Endothelial cell of umbilical vein (primary cell): ENCODE measurements at regions not wholly inside any gene's neighbourhood (a gene's known extent, or its start where the extent isn't known, plus 50 kb on each side); places are given as distances from the start of the nearest gene placed in this dataset.

ENCODE experiments used
- BruUV-seq: library from RNA; stranded (reverse); fragments of 400-500 nt; replicated peaks from 2 replicates; lab custom pipeline; 2021; lab: Mats Ljungman, UMichigan
- CTCF ChIA-PET: fragments of 300-600, 350-600 bp; sonication (Branson Sonifier 250); formaldehyde crosslinking; loops from one replicate; lab custom pipeline; 2021; ENCODE audit warnings: antibody characterized with exemption, inconsistent platforms; lab: Charles Lee
- POLR2A ChIA-PET: fragments of 300-600, 350-600 bp; sonication (Branson Sonifier 250); formaldehyde crosslinking; loops from one replicate; lab custom pipeline; 2021; ENCODE audit warnings: antibody characterized with exemption, inconsistent platforms; lab: Charles Lee
- DNase-seq: peaks from one replicate; pipeline ENCODE4 v3.0.0-alpha.2; 2011; ENCODE audit warnings: low read depth, low spot score
- FAIRE-seq: peaks from 2 replicates; lab custom pipeline; 2011; peaks lifted over from hg19 to GRCh38; lab: Jason Lieb, UNC
- H2AFZ ChIP-seq: 2 replicates; pipeline ENCODE4 v1.6.0; 2012; ENCODE audit warnings: low read depth, low read length, control low read depth, inconsistent platforms
- H3K27ac ChIP-seq: 2 replicates; pipeline ENCODE4 v1.5.1; 2011; ENCODE audit warnings: low read depth, mild to moderate bottlenecking, control low read depth, low read length, moderate library complexity; ENCODE audit not compliant: insufficient read depth
- H3K27me3 ChIP-seq, 2 experiments: 2 replicates each; pipeline versions ENCODE4 v1.6.0 to v1.6.1; 2011; ENCODE audit warnings: low read length in 2 of 2, mixed read lengths in 1 of 2; ENCODE audit not compliant: control insufficient read depth in 2 of 2, insufficient read depth in 2 of 2
- H3K36me3 ChIP-seq, 2 experiments: 2 replicates in 1 of 2; 3 replicates in 1 of 2; pipeline ENCODE4 v1.5.1; 2011; ENCODE audit warnings: low read length in 2 of 2, mild to moderate bottlenecking in 1 of 2, moderate library complexity in 1 of 2; ENCODE audit not compliant: control insufficient read depth in 2 of 2, insufficient read depth in 2 of 2; ENCODE audit errors: extremely low read depth in 1 of 2
- H3K4me1 ChIP-seq: 3 replicates; pipeline ENCODE4 v1.5.1; 2011; ENCODE audit warnings: mild to moderate bottlenecking, low read length; ENCODE audit not compliant: control insufficient read depth, insufficient read depth; ENCODE audit errors: extremely low read depth
- H3K4me2 ChIP-seq: 2 replicates; pipeline ENCODE4 v1.6.1; 2011; ENCODE audit warnings: low read length, control low read depth, mixed read lengths; ENCODE audit not compliant: insufficient read depth
- H3K4me3 ChIP-seq, 3 experiments: fragments of 200-600 bp in 1 of 3; sonication (generic), shearing (Covaris generic) in 1 of 3; replicated peaks in 1 of 3; 2 replicates each; pipeline ENCODE4 v1.5.1; 2011 to 2016; ENCODE audit warnings: control low read depth in 3 of 3, low read length in 3 of 3, mild to moderate bottlenecking in 2 of 3, inconsistent platforms in 1 of 3, low read depth in 1 of 3, moderate library complexity in 1 of 3; ENCODE audit not compliant: insufficient read depth in 1 of 3
- H3K79me2 ChIP-seq: 2 replicates; pipeline ENCODE4 v1.6.0; 2012; ENCODE audit warnings: low read length, inconsistent platforms; ENCODE audit not compliant: control insufficient read depth, insufficient read depth
- H3K9ac ChIP-seq: replicated peaks from 2 replicates; pipeline ENCODE3; 2011; ENCODE audit warnings: low read length, control low read depth; ENCODE audit not compliant: insufficient read depth; ENCODE audit errors: extremely low read depth
- H3K9me1 ChIP-seq: replicated peaks from 3 replicates; pipeline ENCODE4 v1.6.0; 2011; ENCODE audit warnings: mild to moderate bottlenecking, low read length; ENCODE audit not compliant: control insufficient read depth, insufficient read depth; ENCODE audit errors: extremely low read depth
- H3K9me3 ChIP-seq: replicated peaks from 2 replicates; pipeline ENCODE4 v1.5.1; 2012; ENCODE audit warnings: low read length, inconsistent platforms; ENCODE audit not compliant: control insufficient read depth, insufficient read depth
- H4K20me1 ChIP-seq: replicated peaks from 2 replicates; pipeline ENCODE3; 2011; ENCODE audit warnings: mild to moderate bottlenecking, low read length; ENCODE audit not compliant: control insufficient read depth, insufficient read depth; ENCODE audit errors: extremely low read depth
- CTCF ChIP-seq, 2 donors: IDR thresholded peaks; 1 replicate in 1 of 2; 2 replicates in 1 of 2; pipeline ENCODE4 v1.5.1; 2011; ENCODE audit warnings: low read length in 2 of 2, mild to moderate bottlenecking in 2 of 2, moderate library complexity in 2 of 2, control low read depth in 1 of 2, inconsistent platforms in 1 of 2, low read depth in 1 of 2; ENCODE audit not compliant: insufficient read depth in 1 of 2; ENCODE audit errors: extremely low read depth in 1 of 2
- EZH2 ChIP-seq: IDR thresholded peaks from 2 replicates; pipeline ENCODE4 v1.6.1; 2012; ENCODE audit warnings: borderline replicate concordance, low read depth, mild to moderate bottlenecking, moderate library complexity, low read length, inconsistent platforms; ENCODE audit not compliant: severe bottlenecking
- FOS ChIP-seq: IDR thresholded peaks from 2 replicates; pipeline ENCODE4 v1.6.1; 2011; ENCODE audit warnings: mild to moderate bottlenecking, low read length, moderate library complexity, borderline replicate concordance; ENCODE audit not compliant: insufficient read depth
- GATA2 ChIP-seq: IDR thresholded peaks from 2 replicates; pipeline ENCODE4 v1.7.0; 2011; ENCODE audit warnings: low read depth, mild to moderate bottlenecking, moderate library complexity, mixed read lengths, low read length; ENCODE audit not compliant: insufficient read length, insufficient read depth
- JUN ChIP-seq: IDR thresholded peaks from 2 replicates; pipeline ENCODE4 v1.6.1; 2011; ENCODE audit warnings: borderline replicate concordance, low read depth; ENCODE audit not compliant: insufficient read length, insufficient read depth
- MAX ChIP-seq: IDR thresholded peaks from 2 replicates; pipeline ENCODE4 v1.6.1; 2011; ENCODE audit not compliant: insufficient read depth, insufficient read length
- MYC ChIP-seq: IDR thresholded peaks from one replicate; pipeline ENCODE4 v1.6.1; 2011; ENCODE audit warnings: mild to moderate bottlenecking, low read depth, low read length
- POLR2A ChIP-seq: IDR thresholded peaks from 2 replicates; pipeline ENCODE4 v1.6.1; 2012; ENCODE audit warnings: low read depth, mild to moderate bottlenecking, control low read depth, low read length
- POLR2AphosphoS5 ChIP-seq: IDR thresholded peaks from 2 replicates; pipeline ENCODE4 v1.6.1; 2012; ENCODE audit warnings: low read depth, mild to moderate bottlenecking, control low read depth, low read length, moderate library complexity; ENCODE audit not compliant: insufficient read depth
- dilution Hi-C: fragments of 300-500 bp; cut with MboI; formaldehyde crosslinking; loops from one replicate; pipeline ENCODE4 v1.15.0; 2019; ENCODE audit warnings: low sequenced_read_pairs; ENCODE audit not compliant: extremely low pct_ligation_motif_present
- intact Hi-C: fragments of 100-400 bp; cut with micrococcal nuclease; formaldehyde crosslinking; loops from one replicate; pipeline ENCODE4 v1.10.0; 2022

GRCh38 chr10:2165771-2166460, 428.6 kb upstream of the ADARB2 start:
- dilution Hi-C loops (no loop called here), intact Hi-C loops (no loop called here)
- no TSS peak for BruUV-seq
- ChIA-PET CTCF (no interaction called here), POLR2A (no interaction called here)
- Histone ChIP-seq H3K9me3 (peaks cover 4% of the 10 kb centered on the region), H3K9me1 (no peaks in the 10 kb centered on the region), H3K4me2 (no peak overlapping the region), H3K36me3 (no peaks in the 10 kb centered on the region), H3K79me2 (no peaks in the 10 kb centered on the region), H3K9ac (no peak overlapping the region), H4K20me1 (no peaks in the 10 kb centered on the region), H2AFZ (no peak overlapping the region), H3K4me1 (no peaks in the 10 kb centered on the region), H3K27me3 (no peaks in the 10 kb centered on the region), H3K27ac (no peak overlapping the region), H3K4me3 (no peak overlapping the region)
- DNase-seq = no peak
- FAIRE-seq = no peak
- TF ChIP-seq MAX = no peak
- no peak for TF ChIP-seq FOS
- TF ChIP-seq EZH2 = no peak
- TF ChIP-seq POLR2AphosphoS5 = no peak
- no peak for TF ChIP-seq MYC
- TF ChIP-seq GATA2 = no peak
- no peak for TF ChIP-seq POLR2A
- TF ChIP-seq JUN = no peak
- no peak for TF ChIP-seq CTCF (IDR thresholded peaks at IDR 0.05; ENCODE audit: extremely low read depth in 1 of 2, insufficient read depth in 1 of 2, low read depth in 1 of 2, low read length in 2 of 2)
